ENCODE measurements at regions not wholly inside any gene's neighbourhood (a gene's known extent, or its start where the extent isn't known, plus 50 kb on each side); places are given as distances from the start of the nearest gene placed in this dataset.

- TF ChIP-seq CTCF (IDR thresholded peaks at IDR 0.05; ENCODE audit: low read depth, low read length), result no peak
- no peak for TF ChIP-seq POLR2A (IDR thresholded peaks at IDR 0.05; ENCODE audit: extremely low read depth, insufficient read length)
- TF ChIP-seq MAX (IDR thresholded peaks at IDR 0.05; ENCODE audit: low read depth, low read length), result no peak
Observed at GRCh38 chr12:17411662-17412061, 678.3 kb downstream of the RERGL start.

Data from NB4 (cell line).